HL-60 (cell line): ENCODE measurements at regions not wholly inside any gene's neighbourhood (a gene's known extent, or its start where the extent isn't known, plus 50 kb on each side); places are given as distances from the start of the nearest gene placed in this dataset.

Experiments
- DNase-seq, 2 experiments: peaks; one replicate each; pipeline ENCODE4 v3.0.0-alpha.2; 2010 to 2020; ENCODE audit warnings: low read depth in 1 of 2, low spot score in 1 of 2
- H3K27ac ChIP-seq: fragments of 250-450 bp; sonication (Bioruptor Pico); replicated peaks from 2 replicates; pipeline ENCODE4 v1.5.1; 2020; ENCODE audit warnings: mild to moderate bottlenecking, moderate library complexity
- H3K27me3 ChIP-seq: fragments of 250-450 bp; sonication (Bioruptor Pico); 2 replicates; pipeline ENCODE4 v1.5.1; 2021; ENCODE audit warnings: mild to moderate bottlenecking, moderate library complexity; ENCODE audit not compliant: insufficient read depth, poor library complexity, severe bottlenecking
- H3K4me3 ChIP-seq: replicated peaks from 2 replicates; pipeline ENCODE4 v1.5.1; 2011; ENCODE audit warnings: mild to moderate bottlenecking, control low read depth, low read length; ENCODE audit not compliant: insufficient read depth
- CTCF ChIP-seq: IDR thresholded peaks from one replicate; pipeline ENCODE4 v1.5.1; 2011; ENCODE audit warnings: low read length, control low read depth, inconsistent platforms; ENCODE audit not compliant: insufficient read depth
- GABPA ChIP-seq: IDR thresholded peaks from 2 replicates; pipeline ENCODE4 v1.6.1; 2012; ENCODE audit warnings: low read depth
- POLR2AphosphoS5 ChIP-seq: IDR thresholded peaks from 2 replicates; pipeline ENCODE4 v1.6.1; 2012; ENCODE audit warnings: low read depth
- REST ChIP-seq: IDR thresholded peaks from 2 replicates; pipeline ENCODE4 v1.6.1; 2012; ENCODE audit warnings: low read depth; ENCODE audit not compliant: insufficient replicate concordance
- SPI1 ChIP-seq: IDR thresholded peaks from 2 replicates; pipeline ENCODE4 v1.6.1; 2012; ENCODE audit warnings: low read depth, mild to moderate bottlenecking, borderline replicate concordance

DNA sequence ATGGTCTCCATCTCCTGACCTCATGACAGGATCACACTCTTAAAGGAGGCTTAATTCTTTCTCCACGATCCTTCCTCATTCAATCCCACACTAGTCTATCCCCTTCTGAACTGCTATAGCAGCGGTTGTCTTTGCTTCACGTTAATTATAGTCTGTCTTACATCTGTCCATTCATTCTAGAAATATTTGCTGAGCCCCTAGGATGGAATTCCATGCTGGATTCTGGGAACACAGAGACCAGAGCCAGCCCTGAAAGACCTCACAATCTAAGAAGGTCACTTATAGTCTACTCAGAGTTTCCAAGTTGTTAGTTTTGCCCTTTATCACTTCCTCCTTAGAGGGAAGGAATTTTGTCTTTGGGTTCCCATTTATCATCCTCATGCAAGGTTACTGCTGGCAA, 193.5 kb downstream of the GAS1 start:
- TF ChIP-seq SPI1 (no peak), REST (no peak), GABPA (no peak), POLR2AphosphoS5 (no peak), CTCF (no peak)
- H3K27ac ChIP-seq: no peak overlapping the region
- DNase-seq: no peak
- H3K27me3 ChIP-seq: no peaks in the 10 kb centered on the region
- no peak overlapping the region for H3K4me3 ChIP-seq

DNA sequence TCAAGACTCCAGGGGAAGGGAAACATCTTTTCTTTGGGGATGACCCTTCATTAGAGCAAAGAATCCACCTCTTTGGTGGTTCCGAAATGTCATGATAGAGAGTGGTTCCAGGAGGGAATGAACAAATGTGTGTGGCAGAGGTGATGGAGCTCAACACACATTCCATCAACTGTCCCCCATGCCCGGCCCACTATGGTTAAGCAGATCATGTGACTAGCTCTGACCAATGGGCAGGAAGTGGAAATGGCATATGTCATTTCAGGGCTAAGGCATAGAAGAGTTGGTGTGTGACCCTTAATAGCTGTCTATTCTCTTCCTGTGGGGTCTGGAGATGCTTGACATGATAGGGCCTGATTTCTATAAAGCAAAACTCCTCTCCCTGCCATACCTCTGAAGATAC, 194.6 kb downstream of the GAS1 start:
- TF ChIP-seq REST (no peak), POLR2AphosphoS5 (no peak), GABPA (no peak), SPI1 (no peak), CTCF (no peak)
- DNase-seq: no peak
- Histone ChIP-seq H3K4me3 (no peak overlapping the region), H3K27me3 (no peaks in the 10 kb centered on the region), H3K27ac (no peak overlapping the region)

GRCh38 chr9:86751956-86752355, 195.3 kb downstream of the GAS1 start:
- no peak overlapping the region for H3K4me3 ChIP-seq
- H3K27ac ChIP-seq: no peak overlapping the region
- no peak for DNase-seq
- TF ChIP-seq POLR2AphosphoS5: no peak
- TF ChIP-seq REST: no peak
- TF ChIP-seq SPI1: no peak
- no peak for TF ChIP-seq GABPA
- no peak for TF ChIP-seq CTCF
- no peaks in the 10 kb centered on the region for H3K27me3 ChIP-seq
